ENCODE measurements at regions not wholly inside any gene's neighbourhood (a gene's known extent, or its start where the extent isn't known, plus 50 kb on each side); places are given as distances from the start of the nearest gene placed in this dataset.

DNA sequence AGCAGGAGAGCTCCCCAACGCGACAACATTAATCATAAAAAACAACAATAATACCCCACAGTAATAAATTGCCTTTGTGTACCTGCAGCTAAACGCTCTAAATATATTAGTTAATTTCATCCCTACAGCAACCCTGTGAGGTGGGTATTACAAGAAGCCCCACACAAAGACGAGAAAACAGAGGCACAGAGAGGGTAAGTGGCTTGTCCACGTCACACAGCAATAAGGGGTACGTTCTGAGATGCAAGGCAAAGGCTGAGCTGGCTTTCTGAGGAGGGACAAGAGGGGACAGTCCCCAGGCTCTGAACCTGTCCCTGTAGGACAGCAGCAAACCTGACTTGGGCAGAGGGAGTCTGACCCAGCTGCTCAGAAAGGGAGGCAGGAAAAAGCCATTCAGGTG lies 78.2 kb downstream of the NCOR2 start:
- no peak for DNase-seq

DNA sequence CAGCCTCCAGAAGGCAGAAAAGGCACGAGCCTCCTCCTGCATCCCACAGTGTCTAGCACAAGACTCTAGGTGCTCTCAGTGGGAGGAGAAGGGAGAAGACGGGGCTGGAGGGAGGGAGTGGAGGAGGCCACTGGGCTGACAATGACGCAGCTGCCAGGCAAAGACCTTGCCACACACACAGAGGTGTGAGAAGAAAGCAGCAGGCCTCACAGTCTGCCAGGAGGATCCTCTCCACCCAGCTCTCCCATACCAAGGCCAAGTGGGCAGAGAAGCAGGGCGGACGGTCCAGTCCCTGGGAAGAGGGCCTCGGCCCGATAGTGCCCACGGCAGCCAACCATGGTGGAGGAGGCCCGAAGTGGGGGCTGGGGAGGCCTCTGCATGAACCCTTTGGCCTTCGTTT lies 78.9 kb downstream of the NCOR2 start:
- DNase-seq: no peak

DNA sequence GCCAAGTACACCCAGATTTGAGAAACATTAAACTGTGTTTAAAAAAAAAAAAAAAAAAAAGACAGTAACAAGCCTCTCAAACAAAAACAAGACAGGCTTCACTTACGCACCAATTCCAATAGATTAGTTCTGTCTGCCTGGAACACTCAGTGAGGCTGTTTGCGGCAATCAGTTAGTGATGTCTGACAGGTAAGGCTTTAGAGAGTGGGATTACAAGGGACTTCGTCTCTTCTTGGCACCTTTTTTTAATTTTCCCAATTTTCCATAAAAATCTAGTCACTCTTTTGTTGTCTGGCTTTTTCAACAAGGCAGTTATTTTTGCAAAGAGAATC lies 79.6 kb downstream of the NCOR2 start:
- DNase-seq: no peak

DNA sequence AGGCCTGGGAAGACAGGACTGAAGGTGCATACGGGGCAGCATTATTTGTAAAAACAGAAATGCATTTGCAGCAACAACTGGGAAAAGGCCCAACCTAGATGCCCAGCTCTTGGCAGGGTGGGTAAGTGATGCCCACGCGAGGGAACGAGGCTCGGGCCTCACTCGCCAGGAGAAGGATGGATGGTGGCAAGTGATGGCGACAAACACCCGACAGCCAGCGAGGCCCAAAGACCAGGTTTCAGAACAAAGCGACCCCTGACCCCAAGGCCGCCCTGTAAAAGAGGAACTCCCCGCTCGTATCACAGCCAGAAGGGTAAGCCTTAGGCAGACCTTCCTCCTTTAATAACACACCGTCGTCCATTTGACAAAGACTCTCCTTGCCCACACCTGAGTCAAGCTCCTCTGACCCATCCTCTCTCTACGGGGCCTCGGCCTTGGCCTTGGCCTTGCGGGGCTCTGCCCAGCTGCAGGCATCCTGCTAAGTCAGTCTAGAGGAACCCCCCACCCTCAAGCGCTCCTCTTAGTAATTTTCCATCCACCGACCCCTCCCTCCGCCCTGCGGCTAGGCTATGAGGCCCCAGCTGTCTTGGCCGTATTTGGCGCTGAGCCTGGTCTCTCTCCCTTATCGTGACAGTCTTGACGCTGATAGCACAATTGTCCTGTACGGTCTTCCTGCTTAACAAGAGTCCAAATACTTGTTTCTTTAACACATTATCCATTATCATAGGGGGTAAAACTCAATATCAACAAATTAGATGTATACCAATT lies 80.2 kb downstream of the NCOR2 start:
- DNase-seq: no peak

DNA sequence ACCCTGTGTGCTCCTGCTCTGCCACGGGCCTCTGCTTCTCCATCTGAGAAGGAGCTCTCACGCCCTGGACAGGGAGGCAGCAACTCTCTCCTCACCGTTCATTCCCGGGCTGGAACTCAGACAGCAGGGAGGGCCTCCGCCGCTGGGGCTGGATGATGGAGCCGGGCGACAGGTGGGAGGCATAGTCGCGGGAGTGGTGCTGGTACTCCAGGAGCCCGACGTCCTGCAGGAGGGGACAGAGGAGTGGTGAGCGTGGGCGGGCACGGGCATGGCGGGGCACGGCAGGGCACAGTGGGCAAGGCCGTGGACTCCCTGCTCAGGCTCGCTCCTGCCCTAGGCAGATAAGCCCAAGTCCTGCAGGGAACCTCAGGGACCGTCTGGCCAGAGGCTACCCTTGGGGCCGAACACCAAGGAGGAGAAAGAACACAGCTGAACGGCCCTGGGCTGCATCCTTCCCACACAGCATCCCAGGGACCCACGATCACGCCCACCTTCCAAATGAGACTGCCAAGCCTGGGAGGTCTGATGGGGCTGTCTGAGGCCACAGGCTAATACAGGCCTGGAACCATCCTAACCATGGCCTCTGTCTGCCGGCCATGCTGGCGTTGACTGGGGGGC lies 81.0 kb downstream of the NCOR2 start:
- DNase-seq: no peak

DNA sequence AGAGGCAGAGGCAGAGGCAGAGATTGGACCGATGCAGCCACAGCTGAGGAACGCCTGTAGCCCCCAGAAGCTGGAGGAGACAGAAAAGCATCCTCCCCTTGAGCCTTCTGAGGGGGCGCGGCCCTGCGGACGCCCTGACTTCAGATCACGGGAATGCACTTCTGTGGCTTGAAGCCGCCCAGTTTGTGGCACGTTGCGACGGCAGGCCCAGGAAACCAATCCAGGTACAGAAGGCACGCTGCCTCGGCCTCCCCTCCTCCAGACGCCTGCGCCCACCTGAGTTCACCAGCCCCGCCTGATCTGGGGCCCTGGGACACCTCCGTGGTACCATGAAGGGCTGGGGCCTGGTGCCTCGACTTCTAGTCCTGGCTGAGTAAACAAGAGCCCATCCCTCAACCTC lies 82.0 kb downstream of the NCOR2 start:
- DNase-seq: no peak

DNA sequence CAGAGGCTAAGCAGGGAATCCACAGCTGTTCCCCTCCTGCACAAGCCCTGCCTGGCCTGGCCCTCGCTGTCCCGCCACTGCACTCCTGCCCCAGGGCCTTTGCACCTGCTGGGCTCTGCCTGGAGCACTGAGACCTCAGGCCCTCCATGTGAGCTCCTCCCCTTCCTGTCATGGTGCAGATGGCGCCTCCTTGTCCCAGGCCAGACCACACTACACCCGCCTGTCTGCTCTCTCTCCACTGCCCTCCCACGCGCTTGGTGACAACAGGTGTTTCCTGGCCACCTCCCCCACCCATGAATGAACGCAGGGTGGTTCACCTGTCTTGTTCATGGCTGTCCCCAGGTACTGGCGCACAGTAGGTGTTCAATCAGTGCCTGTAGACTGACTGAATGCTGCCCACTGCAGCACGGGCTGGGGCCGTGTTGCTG lies 82.9 kb downstream of the NCOR2 start:
- DNase-seq: peak; percentile 34

DNA sequence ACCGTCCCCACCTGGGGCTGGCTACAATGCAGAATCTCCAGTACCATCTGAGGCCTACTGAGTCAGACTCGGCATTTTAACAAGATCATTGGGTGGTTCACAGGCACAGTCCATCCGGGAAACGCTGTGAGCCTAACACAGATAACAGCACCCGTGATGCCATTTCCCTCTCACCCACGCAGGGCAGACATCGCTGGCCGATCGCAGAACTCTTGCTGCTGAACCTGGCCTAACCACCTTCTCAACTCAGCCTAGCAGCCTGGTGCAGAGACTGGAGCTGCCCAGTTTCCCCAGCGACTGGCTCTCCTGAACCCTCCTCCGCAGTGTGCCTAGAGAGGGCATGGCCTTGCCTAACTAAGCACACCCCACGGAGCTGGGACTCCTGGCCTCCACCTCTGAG lies 83.3 kb downstream of the NCOR2 start:
- DNase-seq: no peak

DNA sequence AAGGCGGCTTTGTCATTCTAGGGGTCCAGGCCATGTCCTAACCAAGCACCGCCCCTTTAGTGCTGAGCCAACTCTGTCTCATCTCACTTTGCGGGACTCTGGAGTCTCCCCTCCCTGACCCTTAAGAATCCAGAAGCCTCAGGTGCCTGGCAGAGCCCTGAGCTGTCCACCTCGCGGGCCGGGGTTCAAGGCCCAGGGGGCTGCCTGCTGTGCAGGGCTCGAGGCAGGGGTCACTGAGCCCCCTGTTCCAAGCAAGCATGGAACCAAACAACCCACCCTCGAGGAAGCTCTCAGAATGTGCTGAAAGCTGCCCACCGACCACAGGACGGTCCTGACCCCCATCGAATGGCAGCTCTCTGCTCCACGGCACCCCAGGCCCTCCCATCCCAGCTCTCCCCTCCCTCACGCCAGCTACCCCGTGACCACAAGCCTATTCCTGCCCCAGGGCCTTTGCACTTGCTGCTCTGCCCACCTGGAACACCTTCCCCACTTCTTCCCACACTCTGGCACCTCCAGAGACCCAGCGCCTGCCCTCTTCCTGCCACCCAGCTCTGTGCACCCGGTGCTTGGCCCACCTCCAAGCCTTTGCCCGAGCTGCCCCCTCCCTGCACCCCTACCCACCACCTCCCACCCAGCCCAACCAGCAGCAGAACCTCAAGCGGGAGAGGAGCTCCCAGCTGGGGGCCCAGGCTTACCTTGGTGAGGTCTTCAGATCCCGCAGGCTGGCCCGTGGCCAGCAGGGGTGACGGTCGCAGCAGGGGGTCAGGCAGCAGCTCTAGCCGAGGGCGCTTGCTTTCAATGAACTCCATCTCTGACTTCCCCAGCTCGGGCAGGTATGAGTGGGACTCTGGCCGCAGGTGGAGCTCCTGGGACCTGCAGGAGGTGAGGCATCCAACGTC lies 84.3 kb downstream of the NCOR2 start:
- DNase-seq: no peak

DNA sequence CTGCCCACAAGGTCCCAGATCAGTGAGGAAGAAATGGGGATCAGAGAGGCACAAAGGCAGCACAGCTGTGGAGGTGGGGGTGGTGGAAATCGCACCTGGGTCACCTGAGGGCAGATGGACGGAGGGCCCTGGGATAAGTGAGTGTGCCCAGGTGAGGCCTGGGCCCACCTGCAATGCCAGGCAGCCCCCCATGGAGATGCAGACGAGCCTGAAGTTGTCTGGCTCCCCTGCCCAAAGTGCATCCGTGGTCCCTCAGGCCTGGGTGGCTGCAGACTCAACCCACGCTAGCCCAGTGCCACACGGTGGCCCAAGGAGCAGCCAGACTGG lies 84.9 kb downstream of the NCOR2 start:
- no peak for DNase-seq

DNA sequence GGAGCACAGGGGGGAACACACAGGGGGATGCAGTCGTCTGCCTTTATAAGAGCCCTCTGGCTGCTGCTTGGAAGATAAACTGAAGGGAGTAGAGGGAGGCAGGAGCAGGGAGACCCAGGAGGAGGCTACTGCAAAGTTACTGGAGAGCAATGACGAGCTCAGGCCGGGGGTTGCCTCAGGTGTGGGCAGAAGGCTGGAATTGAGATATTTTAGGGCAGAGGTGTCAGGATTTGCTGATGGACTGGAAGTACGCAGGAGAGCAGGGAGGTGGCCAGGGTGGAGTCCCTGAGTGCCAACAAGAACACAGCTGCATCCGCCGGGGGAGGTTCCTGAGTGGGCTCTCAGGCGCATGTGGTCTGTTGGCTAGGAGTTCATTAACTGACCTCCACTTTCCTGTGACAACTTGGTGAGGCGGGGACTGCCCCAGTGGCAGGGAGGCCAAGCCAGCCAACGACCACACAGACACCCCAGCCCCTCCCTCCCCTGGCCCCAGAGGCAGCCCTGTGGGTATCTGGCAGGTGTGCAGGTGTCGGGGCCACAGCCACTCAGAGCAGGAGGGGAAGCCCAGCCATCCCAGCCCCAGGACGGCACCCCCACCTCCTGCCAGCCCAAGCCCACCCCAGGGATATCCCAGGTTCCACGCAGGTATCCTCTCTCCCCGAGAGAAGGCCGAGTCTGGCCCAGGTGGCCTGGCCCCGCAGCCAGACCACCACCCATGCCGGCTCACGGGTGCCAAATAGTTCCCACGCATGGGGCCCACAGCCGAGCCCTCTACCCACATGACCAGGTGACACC lies 85.4 kb downstream of the NCOR2 start:
- DNase-seq: no peak

DNA sequence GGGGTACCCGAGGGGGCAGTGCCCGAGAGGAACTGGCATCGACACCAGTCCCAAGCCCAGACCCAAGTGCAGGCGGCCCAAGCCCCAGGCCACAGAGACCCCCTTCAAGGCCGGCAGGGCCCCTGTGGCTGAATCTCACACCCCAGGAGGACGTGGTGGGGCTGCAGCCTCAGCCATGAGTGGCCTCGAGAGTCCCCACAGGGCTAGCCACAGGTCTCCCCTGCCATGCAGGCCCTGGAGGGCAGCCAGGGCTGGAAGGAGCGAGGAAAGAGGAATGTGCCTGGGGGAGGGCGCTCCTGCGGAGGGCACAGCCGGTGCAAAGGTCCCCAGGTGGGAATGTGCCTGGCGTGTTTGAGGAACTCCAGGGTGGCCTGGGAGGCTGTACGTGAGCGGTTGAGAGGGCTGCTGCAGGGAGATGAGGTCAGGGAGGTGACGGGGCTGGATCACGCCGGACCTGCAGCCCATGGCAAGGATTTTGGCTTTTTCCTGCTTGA lies 86.1 kb downstream of the NCOR2 start:
- no peak for DNase-seq

DNA sequence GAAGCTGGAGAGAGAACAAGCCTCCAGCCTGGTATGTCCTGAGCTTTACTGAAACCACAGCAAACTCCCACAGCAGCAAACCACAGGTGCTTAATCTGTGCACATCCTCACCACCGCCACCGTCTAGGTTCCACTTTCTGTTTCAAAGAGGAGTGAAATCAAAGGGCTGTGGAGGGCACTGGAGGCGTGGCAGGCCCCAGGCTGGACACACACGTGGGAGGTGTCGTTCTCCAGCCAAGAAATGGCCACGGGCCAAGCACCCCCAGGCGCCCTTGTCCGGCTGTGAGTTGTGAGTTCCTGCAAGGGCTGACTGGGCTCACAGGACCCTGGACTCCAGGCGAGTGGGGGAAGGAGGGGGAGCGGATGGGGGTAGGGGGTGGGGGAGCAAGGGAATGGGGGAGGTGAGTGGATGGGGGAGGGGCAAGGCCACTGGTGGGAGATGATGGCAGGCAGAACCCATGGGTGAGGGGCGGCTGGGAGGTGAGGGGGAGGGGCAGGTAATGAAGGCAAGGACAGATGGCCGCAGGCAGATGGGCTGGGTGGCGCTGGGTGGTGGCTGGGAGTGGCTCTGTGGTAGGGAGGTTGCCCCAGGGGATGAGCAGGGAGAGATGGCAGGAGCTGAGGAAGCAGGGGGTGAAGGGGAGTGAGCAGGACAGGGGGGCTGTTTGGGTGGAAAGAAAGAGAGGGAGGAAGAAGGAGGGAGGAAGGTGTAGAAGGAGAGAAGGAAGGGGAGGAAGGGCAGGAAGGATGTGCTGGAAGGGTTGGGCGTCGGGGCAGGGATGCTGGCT lies 86.7 kb downstream of the NCOR2 start:
- DNase-seq: no peak

DNA sequence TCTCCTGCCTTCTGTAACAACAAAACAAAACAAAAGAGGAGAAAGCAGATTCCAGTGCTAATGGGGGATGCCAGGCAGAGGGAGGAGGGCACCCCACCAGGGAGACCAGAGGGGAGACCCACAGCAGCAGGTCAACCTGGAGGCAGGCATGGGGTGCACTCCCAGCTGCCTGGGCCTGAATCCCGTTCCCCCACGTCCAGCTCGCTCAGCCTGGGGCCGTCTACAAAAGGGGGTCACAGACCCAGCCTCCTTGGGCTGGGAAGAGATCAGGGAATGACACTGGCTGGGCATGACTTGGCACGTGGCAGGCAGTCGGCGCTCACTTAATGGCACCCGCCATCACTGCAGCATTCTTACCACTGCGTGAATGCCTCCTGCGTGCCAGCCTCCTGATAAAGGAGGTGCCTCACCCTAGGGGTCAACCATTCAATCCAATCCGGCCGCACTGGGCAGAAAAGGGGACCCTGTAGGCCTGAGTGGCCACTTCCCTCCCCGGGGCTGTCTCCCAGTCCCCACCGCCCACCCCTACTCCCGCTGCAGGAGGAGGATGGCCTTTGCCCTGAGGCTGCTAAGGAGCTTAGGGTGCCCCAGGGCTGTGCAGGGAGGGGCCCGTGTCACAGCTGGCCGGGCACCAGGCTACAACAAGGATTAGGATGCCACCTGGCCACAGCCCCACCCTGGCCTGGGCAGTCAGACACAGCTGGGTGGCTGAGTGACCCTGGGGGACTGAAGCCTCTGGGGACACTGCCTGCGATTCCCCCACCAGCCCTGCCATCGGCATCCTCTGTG lies 87.5 kb downstream of the NCOR2 start:
- no peak for DNase-seq

DNA sequence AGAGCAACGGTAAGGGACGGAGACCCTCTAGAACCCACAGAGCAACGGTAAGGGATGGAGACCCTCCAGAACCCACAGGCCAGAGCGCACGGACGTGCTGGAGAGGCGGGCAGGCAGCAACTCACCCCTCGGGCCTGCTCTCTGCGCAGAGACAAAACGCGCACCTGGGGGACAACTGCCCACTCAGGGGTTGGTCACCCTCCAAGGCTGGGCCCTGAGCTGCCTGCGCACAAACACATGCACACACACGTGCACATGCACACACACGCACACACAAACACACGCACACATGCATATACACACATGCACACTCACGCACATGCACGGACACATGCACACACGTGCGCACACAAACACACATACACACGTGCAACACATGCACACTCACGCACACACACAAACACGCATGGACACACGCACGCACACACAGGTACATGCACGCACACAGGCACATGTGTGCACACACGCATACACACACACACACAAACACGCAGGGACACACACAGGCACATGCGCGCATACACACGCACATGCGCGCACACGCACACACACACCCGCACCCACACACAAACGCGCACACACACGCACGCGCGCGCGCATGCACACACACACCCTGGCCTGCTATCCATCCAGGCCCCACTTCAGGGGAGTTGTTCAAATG lies 88.3 kb downstream of the NCOR2 start:
- no peak for DNase-seq

DNA sequence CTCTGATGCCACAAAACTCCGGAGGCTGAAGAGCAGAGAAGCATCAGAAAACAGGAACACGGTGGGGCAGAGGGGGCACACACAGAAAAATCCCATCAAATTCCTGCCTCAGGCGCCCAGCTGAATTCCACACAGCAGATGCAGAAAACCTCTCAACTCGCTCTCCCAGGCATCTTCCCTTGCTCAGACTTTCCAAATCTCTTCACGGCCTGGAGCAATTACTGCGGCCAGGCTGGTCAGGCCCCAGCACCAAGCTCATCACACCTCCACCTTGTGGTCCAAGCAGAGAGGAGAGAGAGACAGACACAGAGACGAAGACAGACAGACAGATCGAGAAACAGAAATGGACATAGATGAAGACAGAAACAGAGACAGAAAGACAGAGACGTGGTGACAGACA lies 89.0 kb downstream of the NCOR2 start:
- DNase-seq: no peak

DNA sequence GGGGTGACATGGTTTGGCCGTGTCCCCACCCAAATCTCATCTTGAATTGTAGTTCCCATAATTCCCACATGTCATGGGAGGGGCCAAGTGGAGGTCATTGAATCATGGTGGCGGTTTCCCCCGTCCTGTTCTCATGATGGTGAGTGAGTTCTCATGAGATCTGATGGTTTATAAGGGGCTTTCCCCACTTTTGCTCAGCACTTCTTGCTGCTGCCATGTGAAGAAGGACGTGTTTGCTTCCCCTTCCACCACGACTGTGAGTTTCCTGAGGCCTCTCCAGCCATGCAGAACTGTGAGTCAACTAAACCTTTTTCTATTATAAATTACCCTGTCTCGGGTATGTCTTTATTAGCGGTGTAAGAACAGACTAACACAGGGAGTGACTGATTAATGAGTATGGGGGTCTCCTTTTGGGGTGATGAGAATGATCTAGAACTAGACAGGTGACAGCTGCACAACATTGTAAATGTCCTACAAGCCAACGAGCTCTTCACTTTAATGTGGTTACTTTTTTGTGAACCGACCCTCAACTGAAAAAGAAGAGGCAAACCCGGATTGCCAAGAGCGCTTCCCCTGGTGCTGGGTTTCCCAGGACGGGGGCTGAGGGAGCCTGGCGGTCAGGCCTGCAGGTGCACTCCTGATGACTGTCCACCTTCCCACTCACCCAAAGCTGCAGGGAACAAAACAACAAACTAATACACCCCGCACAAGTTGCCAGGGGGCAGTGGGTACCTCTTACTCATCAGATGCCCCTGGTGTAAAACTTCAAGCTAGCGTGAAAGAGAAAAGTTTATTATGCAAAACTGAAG lies 90.1 kb downstream of the NCOR2 start:
- peak; percentile 57 for DNase-seq

DNA sequence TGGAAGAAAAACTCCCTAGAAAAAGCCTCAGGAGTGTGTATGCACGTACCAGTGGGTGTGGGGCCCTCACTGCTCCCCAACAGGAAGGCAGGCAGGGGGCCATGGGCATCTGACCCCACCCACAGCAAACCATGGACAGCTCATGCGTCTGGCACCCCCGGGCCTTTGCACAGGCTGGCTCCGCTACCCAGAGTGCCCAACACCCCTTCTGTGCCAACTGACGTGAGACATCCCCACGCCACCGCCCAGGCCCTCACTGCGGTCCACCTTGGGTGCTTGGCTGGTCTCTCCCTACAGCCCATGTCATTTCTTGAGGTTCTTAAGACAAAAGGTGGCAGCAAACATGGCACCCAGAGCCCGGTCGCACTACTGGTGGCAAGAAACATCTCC lies 91.4 kb downstream of the NCOR2 start:
- DNase-seq: no peak

DNA sequence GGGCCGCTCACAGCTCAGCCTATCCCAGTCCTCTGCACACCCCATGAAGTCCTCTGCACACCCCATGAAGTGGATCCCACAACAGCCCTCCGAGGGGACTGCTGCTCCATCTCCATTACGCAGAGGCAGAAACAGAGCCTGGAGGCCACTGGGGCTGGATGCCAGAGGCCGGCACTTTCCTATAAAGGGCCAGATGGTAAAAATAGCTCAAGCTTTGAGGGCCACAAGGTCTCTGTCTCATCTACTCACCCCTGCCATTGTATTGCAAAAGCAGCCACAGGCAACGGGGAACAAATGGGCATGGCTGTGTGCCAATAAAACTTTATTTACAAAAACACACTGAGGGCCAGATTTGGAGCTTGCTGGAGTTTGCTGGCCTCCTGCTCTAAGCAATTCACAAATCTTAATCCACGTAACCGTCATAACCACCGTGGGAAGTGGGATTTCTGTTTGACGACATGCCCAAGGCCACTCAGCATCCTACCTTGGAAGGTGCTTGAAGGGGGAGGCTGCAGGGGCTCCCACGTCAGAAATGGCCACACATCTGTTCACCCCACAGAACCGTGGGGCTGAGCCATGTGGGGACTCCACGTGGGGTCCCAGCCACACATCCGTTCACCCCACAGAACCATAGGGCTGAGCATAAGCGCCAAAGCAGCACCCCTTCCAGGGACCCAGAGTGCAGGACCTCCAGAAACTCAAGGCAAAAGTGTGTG lies 92.0 kb downstream of the NCOR2 start:
- DNase-seq: no peak

Data from CD4-positive, alpha-beta T cell treated with Interleukin-15 for 1 hour (primary cell).